HG03025 (cell line): ENCODE measurements at regions not wholly inside any gene's neighbourhood (a gene's known extent, or its start where the extent isn't known, plus 50 kb on each side); places are given as distances from the start of the nearest gene placed in this dataset.
"Not testable (repeated sequence)": the region's sequence is repeated elsewhere in the genome, so short reads cannot be mapped to it uniquely, and the experiment has no call there.

Experiments used
- ATAC-seq: cut with Tn5 transposase; IDR thresholded peaks from one replicate; pipeline ENCODE4 v1.9.1; 2021; ENCODE audit warnings: mild to moderate bottlenecking, moderate library complexity; ENCODE audit not compliant: unreplicated experiment, low FRiP score

DNA sequence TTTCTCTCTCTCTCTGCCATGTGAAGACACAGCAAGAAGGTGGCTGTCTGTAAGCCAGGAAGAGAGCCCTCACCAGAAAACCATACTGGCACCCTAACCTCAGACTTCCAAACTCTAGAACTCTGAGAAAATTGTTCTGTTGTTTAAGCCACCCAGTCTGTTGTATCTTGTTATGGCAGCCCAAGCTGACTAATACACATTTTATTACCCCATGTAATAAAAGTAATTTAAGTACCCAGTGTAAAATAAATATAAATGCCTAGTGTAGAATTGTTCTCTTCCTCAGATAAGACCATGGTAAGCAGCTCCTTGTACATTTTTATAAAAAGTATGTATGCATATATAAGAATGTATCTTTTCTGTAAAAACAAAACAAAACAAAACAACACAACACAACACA lies 119.7 kb downstream of the DTL start:
- no peak for ATAC-seq

DNA sequence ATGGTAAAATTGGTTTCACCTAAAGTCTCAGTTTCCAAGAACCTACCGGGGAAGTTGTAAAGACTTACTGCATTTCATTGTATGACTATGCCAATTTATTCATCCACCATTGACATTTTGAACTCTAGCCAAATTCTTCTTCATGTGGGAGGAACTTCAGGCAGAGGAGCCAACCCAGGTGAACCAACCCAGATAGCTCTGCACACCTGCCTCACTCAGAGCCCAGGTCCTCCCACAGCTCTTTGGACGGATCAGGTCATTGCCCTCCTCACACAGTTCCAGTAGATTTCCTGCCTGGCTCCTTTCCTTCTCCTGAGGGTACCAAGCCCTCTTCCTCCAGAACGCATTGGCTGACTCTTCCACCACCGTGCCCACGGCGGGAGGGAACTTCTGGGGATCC lies 121.7 kb downstream of the DTL start:
- no peak for ATAC-seq

DNA sequence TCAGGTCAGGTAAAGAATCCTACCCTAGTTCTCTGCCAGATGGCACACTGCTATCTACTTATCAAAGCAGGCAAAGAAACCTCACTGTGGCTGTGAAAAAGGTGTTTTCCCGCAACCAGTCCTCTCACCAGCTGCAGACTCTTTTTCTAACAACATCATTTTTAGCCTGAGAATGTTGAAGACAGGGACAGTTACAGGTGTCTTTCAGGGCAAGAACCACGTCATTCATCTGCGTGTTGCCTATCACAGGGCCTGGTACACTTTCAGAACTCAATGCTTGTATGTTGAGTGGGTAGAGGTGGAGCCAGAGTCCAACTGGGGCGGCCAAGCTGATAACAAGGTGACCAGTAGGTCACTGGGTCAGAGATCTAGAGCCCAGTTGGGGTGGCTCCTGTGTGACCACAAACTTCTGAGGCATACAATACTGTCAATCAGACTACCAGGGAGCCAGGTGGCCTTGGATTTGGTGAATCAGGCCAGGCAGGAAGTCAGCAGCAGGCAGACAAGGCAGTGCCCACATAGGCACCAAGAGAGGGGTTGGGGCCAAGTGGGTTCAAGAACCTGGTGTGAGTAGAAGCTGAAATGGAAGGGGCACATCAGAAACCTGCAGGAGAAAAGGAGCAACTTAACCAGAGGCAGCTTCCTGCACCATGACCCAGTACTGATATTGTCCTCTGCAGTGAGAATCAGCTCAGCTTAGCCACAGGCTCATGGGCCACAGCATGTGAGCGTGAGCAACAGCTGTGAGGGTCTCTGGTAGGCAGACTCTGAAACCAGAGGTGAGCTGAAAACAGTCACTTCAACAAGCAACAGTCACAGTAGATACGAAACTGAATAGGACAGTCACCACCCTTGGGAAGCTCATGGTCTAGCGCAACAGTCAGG lies 123.6 kb downstream of the DTL start:
- no peak for ATAC-seq

DNA sequence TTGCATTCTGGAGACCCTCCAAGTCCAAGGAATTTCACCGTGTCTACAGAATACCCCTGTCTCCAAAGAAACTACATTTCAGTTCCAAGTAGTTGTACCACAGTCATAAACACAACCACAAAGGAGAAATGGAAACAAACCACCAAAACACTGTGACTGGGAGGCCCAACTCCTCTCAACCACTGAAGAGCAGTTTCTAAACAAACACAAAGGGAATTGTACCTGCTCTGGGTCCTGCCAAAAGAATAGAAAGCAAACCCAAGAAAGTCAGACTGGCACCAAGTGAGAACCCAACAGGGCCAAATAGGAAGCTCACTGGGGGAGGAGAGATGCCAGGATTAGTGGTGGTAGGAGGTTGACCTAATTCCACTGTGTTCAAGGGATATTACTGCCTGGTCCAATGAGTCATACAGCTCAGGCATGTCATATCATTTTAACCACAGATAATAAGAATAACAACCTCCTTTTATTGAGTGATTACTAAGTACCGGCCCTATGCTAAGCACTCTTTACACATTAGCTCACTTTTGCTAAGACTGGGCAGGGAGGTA lies 123.9 kb upstream of the PPP2R5A start:
- no peak for ATAC-seq

DNA sequence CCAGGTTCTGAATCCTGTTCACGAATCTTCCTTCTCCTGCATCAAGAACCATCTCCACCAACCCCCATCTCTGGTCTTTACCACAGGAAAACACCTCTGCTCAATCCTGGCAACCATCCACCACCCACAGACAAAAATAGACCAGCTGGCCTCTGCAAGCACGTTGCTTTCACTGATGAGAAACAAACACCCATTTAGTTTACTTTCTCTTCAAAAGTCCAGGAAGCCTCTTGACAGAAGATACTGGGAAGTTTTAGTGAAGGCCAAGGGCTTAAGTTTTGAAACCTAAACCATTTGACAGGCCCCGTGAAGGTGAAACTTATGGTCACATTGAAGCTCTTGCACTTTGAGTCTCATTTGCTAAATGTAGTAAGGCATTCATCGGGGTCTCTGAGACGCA lies 122.6 kb upstream of the PPP2R5A start:
- no peak for ATAC-seq

DNA sequence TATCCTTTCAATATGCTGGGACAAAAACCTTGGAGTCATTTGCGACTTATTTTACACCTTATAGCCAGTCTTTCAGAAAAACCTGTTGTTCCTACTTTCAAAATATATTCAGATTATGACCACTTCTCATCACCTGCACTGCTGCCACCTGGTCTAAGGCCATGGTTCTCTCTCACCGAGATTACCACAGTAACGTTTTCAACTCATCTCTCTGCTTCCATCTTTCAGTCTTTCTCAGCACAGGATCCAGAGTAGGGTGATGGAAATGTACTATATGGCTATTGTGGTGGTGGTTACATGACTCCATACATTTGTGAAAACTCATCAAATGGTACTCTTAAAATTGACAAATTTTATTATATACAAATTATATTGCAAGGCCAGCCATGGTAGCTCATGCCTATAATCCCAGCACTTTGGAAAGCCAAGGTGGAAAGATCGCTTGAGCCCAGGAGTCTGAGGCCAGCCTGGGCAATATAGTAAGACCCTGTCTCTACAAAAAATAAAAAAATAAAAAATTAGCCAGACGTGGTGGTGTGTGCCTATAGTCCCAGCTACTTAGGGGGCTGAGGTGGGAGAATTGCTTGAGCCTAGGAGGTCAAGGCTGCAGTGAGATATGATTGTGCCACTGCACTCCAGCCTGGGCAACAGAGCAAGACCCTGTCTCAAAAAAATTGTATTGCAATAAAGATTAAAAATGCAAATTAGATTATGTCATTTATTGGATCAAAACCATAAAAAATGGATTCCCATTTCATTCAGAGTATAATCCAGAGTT lies 120.9 kb upstream of the PPP2R5A start:
- no peak for ATAC-seq

DNA sequence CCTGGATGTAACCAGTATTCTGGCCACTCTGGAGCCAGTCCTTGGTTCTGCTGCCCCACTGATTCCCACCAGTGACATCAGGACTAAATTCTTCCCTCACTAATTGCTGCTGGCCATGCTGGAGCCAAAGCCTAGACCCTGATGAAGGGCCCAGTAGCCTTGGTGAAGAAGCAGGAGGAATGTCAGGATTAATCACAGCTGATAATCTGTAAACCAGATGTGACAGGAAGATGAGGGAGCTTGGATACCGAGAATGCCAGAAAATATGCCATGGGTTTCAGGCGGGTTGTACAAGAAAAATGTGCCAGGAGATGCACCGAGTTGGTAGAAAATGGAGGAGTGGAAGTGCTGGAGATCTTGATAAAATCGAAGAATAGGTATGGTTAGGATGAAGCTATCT lies 119.0 kb upstream of the PPP2R5A start:
- no peak for ATAC-seq

DNA sequence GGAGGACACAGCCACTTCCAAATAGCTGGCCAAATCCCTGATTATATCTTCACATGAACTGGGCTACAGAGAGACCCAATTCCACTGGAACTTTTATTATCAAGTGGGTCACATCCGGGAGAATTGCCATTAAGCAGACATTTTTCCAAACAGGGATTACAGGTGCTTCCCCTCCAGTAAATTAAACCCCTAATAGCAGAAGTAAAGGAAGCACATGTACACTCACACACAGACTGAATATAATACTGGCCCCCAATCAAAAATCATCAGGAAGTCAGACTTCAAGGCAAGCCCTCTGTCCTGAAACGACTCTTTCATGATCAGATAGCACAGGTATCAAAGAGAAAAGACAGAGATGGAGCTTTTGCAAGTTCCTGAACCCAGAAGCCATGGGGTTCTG lies 118.6 kb upstream of the PPP2R5A start:
- no peak for ATAC-seq

DNA sequence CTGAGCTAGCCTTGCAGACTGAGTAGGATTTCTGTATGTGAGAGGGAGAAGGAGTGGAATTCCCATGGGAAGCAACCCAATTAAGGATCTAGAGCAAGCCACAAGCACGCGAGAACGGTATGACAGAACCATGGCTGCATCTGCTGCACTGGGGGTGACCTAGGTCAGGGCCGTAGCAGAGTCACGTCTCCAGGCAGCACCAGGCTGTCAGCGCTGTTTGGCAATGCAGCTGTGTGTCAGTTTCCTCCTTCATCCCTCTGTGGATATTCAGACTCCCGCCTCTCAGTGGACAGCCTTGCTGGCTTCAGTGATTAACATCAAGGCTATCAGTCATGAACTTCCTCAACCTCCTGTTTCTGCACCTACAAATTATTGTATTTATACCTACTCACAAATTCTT lies 118.1 kb upstream of the PPP2R5A start:
- ATAC-seq, result no peak

DNA sequence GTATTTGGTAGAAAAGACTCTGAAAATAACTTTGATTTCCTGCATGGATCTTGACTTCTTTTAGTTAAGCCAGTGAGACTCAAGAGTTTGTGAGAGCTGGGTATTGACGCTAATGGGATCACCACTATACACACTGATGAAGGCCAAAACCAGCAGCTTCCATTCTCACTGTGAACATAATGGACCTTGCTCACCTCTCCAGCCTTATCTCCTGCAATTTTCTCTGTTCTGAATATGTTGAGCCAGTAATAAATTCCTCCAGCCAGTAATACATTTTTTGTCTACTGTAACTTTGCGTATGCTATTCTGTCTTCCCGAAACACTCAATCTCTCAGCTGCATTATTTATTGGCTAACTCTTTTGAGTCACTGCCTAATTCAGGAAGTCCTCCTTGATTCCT lies 111.6 kb upstream of the PPP2R5A start:
- ATAC-seq, result no peak

DNA sequence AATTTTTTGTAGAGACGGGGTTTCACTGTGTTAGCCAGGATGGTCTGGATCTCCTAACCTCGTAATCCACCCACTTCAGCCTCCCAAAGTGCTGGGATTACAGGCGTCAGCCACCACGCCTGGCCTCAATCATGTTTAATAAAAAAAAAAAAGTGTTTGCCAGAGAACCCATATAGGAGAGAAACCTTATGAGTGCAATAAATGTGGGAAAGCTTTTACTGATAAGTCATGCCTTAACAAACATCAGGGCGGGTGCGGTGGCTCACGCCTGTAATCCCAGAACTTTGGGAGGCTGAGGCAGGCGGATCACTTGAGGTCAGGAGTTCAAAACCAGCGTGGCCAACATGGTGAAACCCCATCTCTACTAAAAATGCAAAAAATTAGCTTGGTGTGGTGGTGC lies 110.9 kb upstream of the PPP2R5A start:
- not testable (repeated sequence) for ATAC-seq

DNA sequence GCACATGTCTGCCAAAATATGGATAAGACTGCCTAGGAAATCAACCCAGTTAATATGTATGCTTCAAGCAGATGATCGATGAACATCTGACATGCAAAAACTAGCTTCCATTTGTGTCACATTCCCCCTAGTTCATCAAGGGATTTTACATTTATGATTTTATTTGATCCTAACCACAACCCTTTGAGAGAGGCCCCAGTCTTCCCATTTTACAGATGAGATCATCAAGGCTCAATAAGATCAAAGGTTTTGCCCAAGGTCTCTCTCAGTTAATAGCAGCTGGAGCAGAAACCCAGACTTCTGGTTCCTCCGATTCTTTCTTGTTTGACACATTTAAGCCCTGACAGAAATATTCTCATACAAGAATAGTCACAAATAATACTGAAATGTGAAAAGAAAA lies 107.7 kb upstream of the PPP2R5A start:
- ATAC-seq, result no peak

DNA sequence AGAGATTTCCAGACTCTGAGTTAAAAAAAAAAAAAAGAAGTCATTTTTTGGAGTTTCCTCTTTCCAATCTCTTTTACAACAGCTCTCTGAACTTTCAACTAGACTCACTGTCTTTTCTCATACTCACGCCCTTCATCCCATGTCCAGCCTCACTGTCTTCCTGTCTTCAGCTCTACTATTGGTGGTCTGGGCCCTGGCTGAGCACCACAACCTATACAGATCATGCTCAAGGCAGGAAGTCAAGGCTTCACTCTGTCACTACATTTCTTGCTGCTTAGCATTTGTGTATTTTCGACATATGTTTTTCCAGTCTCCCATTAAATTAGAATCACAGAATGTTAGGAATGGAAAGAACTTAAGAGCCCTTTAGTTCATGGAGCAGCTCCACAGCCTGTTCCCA lies 106.4 kb upstream of the PPP2R5A start:
- ATAC-seq, result no peak

DNA sequence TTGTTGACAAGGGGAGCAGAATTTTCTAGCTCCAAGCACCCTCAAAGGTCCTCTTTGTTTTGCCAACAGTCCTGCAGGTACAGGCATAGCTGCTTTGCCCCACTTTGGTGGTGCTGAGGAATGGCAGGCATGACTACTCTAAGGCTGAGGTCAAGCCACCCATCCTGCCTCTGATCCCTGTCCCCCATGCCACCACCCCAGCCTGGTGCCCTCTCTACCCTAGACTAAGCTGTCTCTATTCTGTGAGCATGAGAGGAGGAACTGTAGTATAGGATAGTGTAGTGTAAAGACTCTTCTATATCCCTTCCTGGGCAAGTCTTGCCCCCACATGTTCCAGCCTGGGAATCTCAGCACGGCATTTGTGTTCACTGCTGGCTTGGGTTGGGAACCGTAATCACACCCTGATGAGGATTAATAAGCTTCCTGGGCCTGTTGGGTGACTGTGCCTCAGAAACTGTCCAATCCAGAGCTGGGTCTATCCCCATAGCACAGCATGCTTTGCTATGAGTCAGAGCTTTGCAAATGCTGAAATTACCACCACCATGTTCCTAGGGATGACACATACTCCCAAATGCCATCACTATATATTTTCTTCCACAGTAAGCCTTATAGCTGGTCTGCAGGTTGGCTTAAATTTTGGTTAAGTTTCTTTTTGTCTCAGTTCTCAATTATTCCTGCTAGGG lies 105.7 kb upstream of the PPP2R5A start:
- no peak for ATAC-seq

DNA sequence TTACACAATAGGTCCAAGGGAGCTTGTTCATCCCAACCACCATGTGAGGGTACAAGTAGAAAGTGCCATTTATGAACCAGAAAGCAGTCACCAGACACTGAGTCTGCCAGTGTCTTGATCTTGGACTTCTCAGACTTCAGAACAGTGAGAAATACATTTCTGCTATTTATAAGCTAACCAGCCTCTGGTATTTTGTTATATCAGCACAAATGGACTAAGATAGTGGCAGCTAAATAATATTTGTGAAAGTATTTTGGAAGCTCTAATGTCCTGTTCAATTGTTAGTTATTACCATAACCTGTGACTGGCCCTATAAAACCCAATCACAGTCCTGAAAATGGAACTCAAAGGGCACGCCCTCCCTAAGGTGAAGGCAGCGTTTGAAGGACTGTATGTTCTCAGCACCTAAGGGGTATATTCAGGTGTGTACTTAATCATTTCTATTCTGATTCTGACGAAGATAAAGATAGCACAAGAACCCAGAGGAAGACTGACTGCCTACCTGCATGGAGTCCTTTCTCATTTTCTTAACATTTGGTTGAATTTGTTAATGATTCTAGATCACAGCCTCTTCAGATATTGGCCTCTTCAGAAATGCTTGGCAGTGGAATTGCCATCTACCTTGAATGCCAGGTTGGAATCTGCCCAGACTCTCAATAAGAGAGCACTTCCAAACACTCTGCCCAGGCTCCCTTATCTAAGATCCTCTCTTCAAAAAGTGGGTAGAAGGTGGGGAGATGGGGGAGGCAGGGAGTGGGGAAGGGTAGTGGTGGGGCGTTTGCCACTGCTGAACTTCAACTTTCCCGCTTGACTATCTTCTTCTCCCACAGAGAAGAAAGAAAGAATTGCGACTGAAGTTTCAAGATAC lies 104.0 kb upstream of the PPP2R5A start:
- ATAC-seq, result no peak

DNA sequence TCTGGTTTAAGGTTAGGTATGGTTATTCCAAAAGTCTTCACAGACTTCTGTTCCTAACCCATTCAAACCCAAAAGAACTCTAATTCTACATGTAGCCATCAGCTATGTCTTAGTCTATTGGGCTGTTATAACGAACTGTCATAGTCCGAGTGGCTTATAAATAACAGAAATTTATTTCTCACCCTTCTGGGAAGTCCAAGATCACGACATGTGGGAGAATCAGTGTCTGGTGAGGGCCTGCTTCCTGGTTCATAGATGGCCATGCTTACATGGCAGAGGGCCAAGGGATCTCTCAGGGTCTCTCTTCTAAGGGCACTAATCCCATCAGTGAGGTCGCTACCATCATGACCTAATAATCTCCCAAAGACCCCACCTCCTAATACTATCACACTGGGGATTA lies 103.0 kb upstream of the PPP2R5A start:
- no peak for ATAC-seq

DNA sequence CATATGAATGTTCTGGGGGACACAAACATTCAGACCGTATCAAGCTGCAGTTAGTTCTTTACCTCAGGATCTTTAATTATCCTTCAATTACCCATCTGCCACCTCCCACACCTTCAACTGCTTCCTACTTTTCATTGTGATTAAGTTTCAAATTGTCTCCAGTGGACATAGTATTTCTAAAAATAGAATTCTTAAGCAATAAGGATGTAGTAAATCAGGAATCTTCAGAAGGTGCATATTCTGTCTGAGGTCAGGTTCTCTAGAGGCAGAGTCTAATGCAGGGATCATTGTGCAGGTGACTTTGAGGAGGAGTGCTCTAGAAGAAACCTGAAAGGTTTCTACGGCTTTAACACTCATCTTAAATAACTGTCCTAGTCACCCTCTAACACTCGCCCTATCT lies 102.6 kb upstream of the PPP2R5A start:
- no peak for ATAC-seq

DNA sequence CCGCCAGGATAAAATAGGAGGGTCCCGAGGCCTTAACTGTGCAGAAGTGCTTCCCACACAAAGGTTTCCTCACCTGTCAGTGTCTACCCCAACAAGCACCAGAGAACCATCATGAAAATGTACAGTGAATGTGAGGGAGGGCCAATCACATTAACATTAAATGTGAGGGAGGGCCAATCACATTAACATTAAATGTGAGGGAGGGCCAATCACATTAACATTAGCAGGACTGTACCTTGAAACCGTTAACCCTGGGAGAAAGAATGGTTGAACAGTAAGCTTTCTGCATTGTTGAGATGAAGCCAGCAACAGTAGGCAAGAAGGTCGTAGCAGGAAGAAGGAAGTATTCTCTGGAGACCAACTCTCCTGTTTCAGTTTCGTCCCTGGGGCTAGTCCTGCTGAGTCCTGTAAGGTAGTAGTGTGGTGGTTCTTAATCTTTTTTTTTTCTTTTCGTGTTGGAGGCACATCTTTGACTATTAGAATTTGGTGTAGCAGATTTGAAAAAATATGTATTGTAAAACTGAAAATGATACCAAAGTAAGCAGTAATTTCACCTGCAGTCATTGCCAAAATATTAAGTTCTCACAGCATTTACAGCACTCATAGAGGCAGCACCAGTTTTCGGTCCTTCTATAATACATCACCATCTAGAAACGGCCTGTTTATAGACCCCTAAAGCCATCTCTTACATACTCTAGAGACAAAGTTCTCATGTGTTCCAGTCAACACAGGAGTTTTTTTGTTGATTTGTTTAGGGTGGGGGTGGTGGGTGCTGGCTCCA lies 98.6 kb upstream of the PPP2R5A start:
- peak; percentile 98 for ATAC-seq

DNA sequence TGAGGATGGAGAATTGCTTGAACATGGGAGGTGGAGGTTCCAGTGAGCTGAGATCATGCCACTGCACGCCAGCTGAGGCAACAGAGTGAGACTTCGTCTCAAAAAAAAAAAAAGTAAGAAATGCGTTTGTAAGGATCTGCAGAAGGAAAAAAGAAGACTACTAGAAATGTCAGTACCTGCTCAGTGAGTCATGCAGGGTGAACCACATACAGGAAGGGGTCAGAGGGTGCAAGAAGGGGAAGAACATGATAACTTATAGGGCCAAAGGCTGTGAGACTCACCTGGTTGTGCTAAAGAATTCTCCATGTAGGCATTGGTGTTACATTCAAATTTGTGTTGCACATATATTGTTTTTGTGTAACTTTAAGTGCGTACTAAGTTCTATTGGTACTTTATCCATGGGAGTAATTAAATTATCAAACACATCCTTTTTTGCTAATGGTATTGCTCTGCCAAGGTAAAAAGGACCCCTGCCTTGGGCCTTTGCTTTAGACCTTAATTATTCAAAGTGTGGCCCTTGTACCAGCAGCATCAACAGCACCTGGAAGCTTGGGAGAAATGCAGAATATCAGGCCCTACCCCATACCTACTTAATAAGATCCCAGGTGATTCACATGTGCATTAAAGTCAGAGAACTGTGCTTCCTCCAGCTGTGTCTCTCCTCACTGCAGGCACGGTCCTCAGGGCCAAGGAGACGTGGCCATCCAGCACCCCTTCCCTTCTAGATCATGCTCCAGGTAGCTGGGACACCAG lies 96.4 kb upstream of the PPP2R5A start:
- no peak for ATAC-seq
